Kidney epithelial cell (primary cell): ENCODE measurements at regions not wholly inside any gene's neighbourhood (a gene's known extent, or its start where the extent isn't known, plus 50 kb on each side); places are given as distances from the start of the nearest gene placed in this dataset.

Experiments
- DNase-seq: peaks from one replicate; pipeline ENCODE4 v3.0.0-alpha.2; 2010; ENCODE audit warnings: low read depth
- H3K27me3 ChIP-seq: 2 replicates; pipeline ENCODE4 v1.6.0; 2011; ENCODE audit warnings: low read length; ENCODE audit not compliant: control insufficient read depth, insufficient read depth
- H3K36me3 ChIP-seq: 2 replicates; pipeline ENCODE4 v1.5.1; 2011; ENCODE audit warnings: low read length; ENCODE audit not compliant: control insufficient read depth, insufficient read depth
- H3K4me3 ChIP-seq: 2 replicates; pipeline ENCODE4 v1.5.1; 2011; ENCODE audit warnings: low read depth, mild to moderate bottlenecking, control low read depth, low read length
- CTCF ChIP-seq: IDR thresholded peaks from 2 replicates; pipeline ENCODE4 v1.5.1; 2011; ENCODE audit warnings: mild to moderate bottlenecking, moderate library complexity, low read length, control low read depth, inconsistent platforms; ENCODE audit not compliant: insufficient read depth, poor library complexity, severe bottlenecking

GRCh38 chr1:192896376-192896775, 87.5 kb downstream of the RGS2 start:
- Histone ChIP-seq H3K36me3 (no peaks in the 10 kb centered on the region), H3K27me3 (no peaks in the 10 kb centered on the region), H3K4me3 (no peak overlapping the region)
- TF ChIP-seq CTCF, result no peak
- DNase-seq, result no peak

DNA sequence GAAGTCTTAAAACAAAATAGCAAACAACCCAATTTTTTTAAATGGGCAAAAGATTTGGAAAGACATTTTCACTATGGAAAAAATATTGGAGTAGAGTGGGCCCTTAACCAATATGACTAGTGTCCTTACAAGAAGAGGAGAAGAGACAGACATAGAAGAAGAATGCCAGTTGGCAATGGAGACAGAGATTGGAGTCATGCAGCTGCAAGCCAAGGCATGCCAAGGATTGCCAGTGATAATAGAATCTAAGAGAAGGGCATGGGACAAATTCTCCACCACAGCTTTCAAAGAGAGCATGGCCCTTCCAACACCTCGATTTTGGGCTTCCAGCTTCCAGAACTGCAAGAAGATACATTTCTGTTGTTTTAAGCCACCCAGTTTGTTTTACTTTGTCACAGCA, 92.7 kb downstream of the RGS2 start:
- Histone ChIP-seq H3K4me3 (no peak overlapping the region), H3K36me3 (no peaks in the 10 kb centered on the region), H3K27me3 (no peaks in the 10 kb centered on the region)
- no peak for DNase-seq
- no peak for TF ChIP-seq CTCF

GRCh38 chr1:192903142-192903541, 94.3 kb downstream of the RGS2 start:
- Histone ChIP-seq H3K36me3 (no peaks in the 10 kb centered on the region), H3K4me3 (no peak overlapping the region), H3K27me3 (no peaks in the 10 kb centered on the region)
- DNase-seq, result no peak
- TF ChIP-seq CTCF, result no peak

DNA sequence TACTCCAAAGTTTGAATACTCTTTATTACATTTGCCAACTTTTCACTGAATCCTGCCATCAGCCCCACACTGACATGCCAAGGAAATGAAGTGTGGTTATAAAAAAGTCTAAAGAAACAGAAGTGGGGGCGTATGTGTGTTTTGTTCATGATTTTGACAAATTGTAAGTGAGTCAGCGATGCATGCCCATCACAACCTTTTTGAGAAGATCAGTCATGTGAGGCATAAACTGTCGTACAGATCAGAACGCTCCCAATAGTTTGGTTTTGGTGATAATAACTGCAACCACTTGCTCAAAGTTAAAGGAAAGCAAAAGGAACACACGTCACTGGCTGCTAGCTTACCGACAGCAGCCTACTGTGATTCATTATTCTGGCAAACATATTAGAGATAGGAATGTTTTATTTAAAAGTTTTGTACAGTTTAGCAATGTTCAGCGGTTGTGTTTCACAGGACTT, 95.6 kb downstream of the RGS2 start:
- no peaks in the 10 kb centered on the region for H3K36me3 ChIP-seq
- DNase-seq, result peak; percentile 34
- no peak for TF ChIP-seq CTCF
- no peaks in the 10 kb centered on the region for H3K27me3 ChIP-seq
- H3K4me3 ChIP-seq, result no peak overlapping the region

GRCh38 chr1:192905049-192905448, 96.2 kb downstream of the RGS2 start:
- H3K27me3 ChIP-seq, result no peaks in the 10 kb centered on the region
- H3K36me3 ChIP-seq, result no peaks in the 10 kb centered on the region
- no peak for TF ChIP-seq CTCF
- DNase-seq, result no peak
- no peak overlapping the region for H3K4me3 ChIP-seq

- Histone ChIP-seq H3K4me3 (no peak overlapping the region), H3K36me3 (no peaks in the 10 kb centered on the region), H3K27me3 (no peaks in the 10 kb centered on the region)
- no peak for DNase-seq
- TF ChIP-seq CTCF, result no peak
Observed at GRCh38 chr1:192906334-192906733, 97.5 kb downstream of the RGS2 start.
